Neural cell (in vitro differentiated cells): ENCODE measurements at regions not wholly inside any gene's neighbourhood (a gene's known extent, or its start where the extent isn't known, plus 50 kb on each side); places are given as distances from the start of the nearest gene placed in this dataset.

Experiments
- CTCF ChIP-seq: fragments of 450-650 bp; IDR thresholded peaks from 2 replicates; pipeline ENCODE4 v1.5.1; 2014; ENCODE audit warnings: antibody characterized with exemption, mild to moderate bottlenecking, moderate library complexity; ENCODE audit not compliant: poor library complexity, severe bottlenecking
- EP300 ChIP-seq: fragments of 450-650 bp; conservative IDR thresholded peaks from 2 replicates; pipeline ENCODE4 v1.6.1; 2014; ENCODE audit warnings: antibody characterized with exemption, mild to moderate bottlenecking, moderate library complexity; ENCODE audit not compliant: poor library complexity, severe bottlenecking

GRCh38 chr13:97526556-97526955 is 92.6 kb downstream of the RAP2A start:
- TF ChIP-seq EP300 (no peak), CTCF (no peak)
